Heart left ventricle (tissue), 16 donors: ENCODE measurements at regions not wholly inside any gene's neighbourhood (a gene's known extent, or its start where the extent isn't known, plus 50 kb on each side); places are given as distances from the start of the nearest gene placed in this dataset.

ENCODE experiments used
- ATAC-seq, 4 donors: fragments of 200-7000 bp; cut with Tn5 transposase; one replicate each; pipeline ENCODE4 v1.9.1; 2020 to 2022; ENCODE audit warnings: moderate library complexity in 4 of 4, mild to moderate bottlenecking in 3 of 4, moderate number of reproducible peaks in 1 of 4
- DNase-seq, 5 donors: peaks; one replicate each; pipeline ENCODE4 v3.0.0-alpha.2; 2020
- H3K27ac ChIP-seq, 12 donors: fragments of 200-600 bp; sonication (generic) in 4 of 12; one replicate each; pipeline versions ENCODE4 v1.5.0 to v1.8.0; 2016 to 2022; ENCODE audit warnings: mild to moderate bottlenecking in 2 of 12
- H3K27me3 ChIP-seq, 9 donors: fragments of 200-600 bp; sonication (generic) in 2 of 9; one replicate each; pipeline versions ENCODE4 v1.5.1 to v1.8.0; 2016 to 2022; ENCODE audit warnings: mild to moderate bottlenecking in 3 of 9
- H3K36me3 ChIP-seq, 9 donors: fragments of 200-600 bp; sonication (generic) in 2 of 9; one replicate each; pipeline versions ENCODE4 v1.5.0 to v1.8.0; 2018 to 2022; ENCODE audit warnings: mild to moderate bottlenecking in 2 of 9
- H3K4me1 ChIP-seq, 12 donors: fragments of 200-600 bp; sonication (generic) in 4 of 12; one replicate each; pipeline versions ENCODE4 v1.5.0 to v1.8.0; 2016 to 2022; ENCODE audit warnings: mild to moderate bottlenecking in 3 of 12
- H3K4me3 ChIP-seq, 12 donors: fragments of 200-600 bp; sonication (generic) in 4 of 12; one replicate each; pipeline versions ENCODE4 v1.5.0 to v1.8.0; 2017 to 2022; ENCODE audit warnings: mild to moderate bottlenecking in 9 of 12, moderate library complexity in 4 of 12
- H3K9me3 ChIP-seq, 12 donors: fragments of 200-600 bp; sonication (generic) in 4 of 12; one replicate each; pipeline versions ENCODE4 v1.5.0 to v1.8.0; 2016 to 2022; ENCODE audit warnings: mild to moderate bottlenecking in 1 of 12
- POLR2A ChIP-seq, 2 donors: fragments of 450-650 bp; IDR thresholded peaks; one replicate each; pipeline ENCODE4 v1.6.1; 2017; ENCODE audit warnings: antibody characterized with exemption in 2 of 2, mild to moderate bottlenecking in 2 of 2, moderate library complexity in 2 of 2
- WGBS, 4 donors: extraction: QIAGEN DNeasy Blood & Tissue Kit in 2 of 4; methylation state at CpG; one replicate each; pipeline versions ENCODE4 v1.1.5 to v1.1.7; 2013 to 2018; 5-methylcytosine and 5-hydroxymethylcytosine counted together
- intact Hi-C, 10 donors: fragments of 100-400 bp; cut with DNase I; formaldehyde crosslinking; loops; one replicate each; pipeline versions ENCODE4 v1.11.1 to v1.14.2; 2022
- TF ChIP-seq, protein P1 (sequence below), 12 donors: fragments of 200-600 bp; sonication (generic) in 4 of 12; IDR thresholded peaks; one replicate each; pipeline versions ENCODE4 v1.5.0 to v1.8.0; 2018 to 2022; ENCODE audit warnings: antibody characterized with exemption in 12 of 12, mild to moderate bottlenecking in 5 of 12
- donor health status: ischemic (EF 13 %, LVEDD 7.1; RV severe dilation, severe dysfunction).
- donor health status: healthy with polysubstance abuse.
- donor health status: DM: no; HTN: yes; CAD: no.
- donor health status: DM: no; HTN: no; CAD: no.
- donor health status: ischemic (EF 25% LVEDD 6.9; RV normal size, moderate dysfunction).
- donor health status: ischemic (EF 25% LVEDD 5.7; RV mildly dilated, moderate dysfunction).
- donor health status: healthy.
- donor health status: DM: yes; HTN: yes; CAD: no.
- donor health status: ischemic (EF 35%, LVEDD 5.7; RV mildly dilated, moderate dysfunction).
- donor health status: nonischemic (EF 11% LVEDD 7.7; RV severe dilation, severe dysfunction).
- donor health status: DM: yes; HTN: yes; CAD: no.
- donor health status: PGD.
- donor health status: ischemic (EF 29% LVEDD 5.4; RV normal size, mild dysfunction).
- donor health status: nonischemic (EF 23%, LVEDD 6.1; RV moderate dilation, normal function).

DNA sequence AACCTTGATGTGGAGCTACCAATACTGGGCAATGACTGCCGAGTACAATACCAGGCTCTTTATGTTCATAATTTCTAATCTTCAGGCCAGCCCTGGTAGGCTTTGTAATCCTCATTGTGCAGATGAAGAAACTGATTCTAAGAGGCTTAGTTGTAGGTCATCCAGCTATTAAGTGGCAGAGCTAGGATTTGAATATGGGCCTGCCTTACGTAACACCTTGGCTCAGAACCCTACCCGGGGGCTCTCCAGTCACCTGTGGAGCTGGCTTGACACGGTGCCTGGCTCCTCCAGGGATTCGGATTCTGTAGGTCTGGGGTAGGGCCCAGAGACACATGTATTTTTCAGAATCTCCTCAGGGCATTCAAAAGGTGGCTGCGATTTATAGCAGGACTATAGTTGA lies 515.5 kb downstream of the QKI start:
- ATAC-seq, result peak in 1 of 4 donors; percentile 16

DNA sequence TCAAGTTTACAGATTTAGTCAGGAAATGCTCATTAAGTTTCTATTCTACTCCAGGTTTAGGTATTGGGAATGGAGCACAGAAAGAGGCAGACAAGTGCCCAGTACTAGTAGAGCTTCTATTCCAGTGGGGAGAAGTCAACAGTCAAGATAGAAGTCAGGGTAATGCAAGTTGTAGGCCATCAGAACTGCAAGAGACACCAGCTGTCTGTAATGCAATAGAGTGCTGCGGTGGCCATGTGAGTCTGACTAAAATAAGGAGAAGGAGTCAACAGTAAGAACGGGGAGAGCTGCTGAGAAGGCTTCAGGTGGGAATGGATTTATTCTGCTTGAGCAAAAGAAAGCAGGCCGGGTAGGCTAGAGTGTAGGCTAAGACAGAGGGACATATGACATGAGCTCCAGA lies 515.0 kb downstream of the QKI start:
- Histone ChIP-seq H3K4me3 (no peak overlapping the region), H3K9me3 (no peaks in the 10 kb centered on the region), H3K27ac (no peak overlapping the region), H3K4me1 (peaks cover 0 to 6% (median 0%) of the 10 kb centered on the region in 12 donors), H3K27me3 (no peaks in the 10 kb centered on the region), H3K36me3 (no peaks in the 10 kb centered on the region)
- intact Hi-C loops, result no loop called here
- no peak for DNase-seq
- no peak for ATAC-seq
- TF ChIP-seq, protein P1, sequence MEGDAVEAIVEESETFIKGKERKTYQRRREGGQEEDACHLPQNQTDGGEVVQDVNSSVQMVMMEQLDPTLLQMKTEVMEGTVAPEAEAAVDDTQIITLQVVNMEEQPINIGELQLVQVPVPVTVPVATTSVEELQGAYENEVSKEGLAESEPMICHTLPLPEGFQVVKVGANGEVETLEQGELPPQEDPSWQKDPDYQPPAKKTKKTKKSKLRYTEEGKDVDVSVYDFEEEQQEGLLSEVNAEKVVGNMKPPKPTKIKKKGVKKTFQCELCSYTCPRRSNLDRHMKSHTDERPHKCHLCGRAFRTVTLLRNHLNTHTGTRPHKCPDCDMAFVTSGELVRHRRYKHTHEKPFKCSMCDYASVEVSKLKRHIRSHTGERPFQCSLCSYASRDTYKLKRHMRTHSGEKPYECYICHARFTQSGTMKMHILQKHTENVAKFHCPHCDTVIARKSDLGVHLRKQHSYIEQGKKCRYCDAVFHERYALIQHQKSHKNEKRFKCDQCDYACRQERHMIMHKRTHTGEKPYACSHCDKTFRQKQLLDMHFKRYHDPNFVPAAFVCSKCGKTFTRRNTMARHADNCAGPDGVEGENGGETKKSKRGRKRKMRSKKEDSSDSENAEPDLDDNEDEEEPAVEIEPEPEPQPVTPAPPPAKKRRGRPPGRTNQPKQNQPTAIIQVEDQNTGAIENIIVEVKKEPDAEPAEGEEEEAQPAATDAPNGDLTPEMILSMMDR (IDR thresholded peaks at IDR 0.05), result no peak
- TF ChIP-seq POLR2A (IDR thresholded peaks at IDR 0.05), result no peak
- 83 to 90% (median 88%) methylated on average over 3 of the region's 3 CpGs for WGBS, 4 donors

More for the DNA sequence above, 515.5 kb downstream of the QKI start:
- DNase-seq, result no peak
- 78 to 84% (median 81%) methylated on average over 6 of the region's 6 CpGs for WGBS, 4 donors
- H3K9me3 ChIP-seq, result no peaks in the 10 kb centered on the region
- intact Hi-C loops, result loop anchor here in 1 of 10 donors (5.0 kb wide), 1 partner anchor 68 kb away; no protein-coding TSS in a partner anchor
- peaks cover 0 to 6% (median 0%) of the 10 kb centered on the region in 12 donors for H3K4me1 ChIP-seq
- no peaks in the 10 kb centered on the region for H3K36me3 ChIP-seq
- no peak overlapping the region for H3K4me3 ChIP-seq
- TF ChIP-seq, protein P1 (IDR thresholded peaks at IDR 0.05), result no peak
- no peak for TF ChIP-seq POLR2A (IDR thresholded peaks at IDR 0.05)
- no peak overlapping the region for H3K27ac ChIP-seq
- H3K27me3 ChIP-seq, result no peaks in the 10 kb centered on the region

DNA sequence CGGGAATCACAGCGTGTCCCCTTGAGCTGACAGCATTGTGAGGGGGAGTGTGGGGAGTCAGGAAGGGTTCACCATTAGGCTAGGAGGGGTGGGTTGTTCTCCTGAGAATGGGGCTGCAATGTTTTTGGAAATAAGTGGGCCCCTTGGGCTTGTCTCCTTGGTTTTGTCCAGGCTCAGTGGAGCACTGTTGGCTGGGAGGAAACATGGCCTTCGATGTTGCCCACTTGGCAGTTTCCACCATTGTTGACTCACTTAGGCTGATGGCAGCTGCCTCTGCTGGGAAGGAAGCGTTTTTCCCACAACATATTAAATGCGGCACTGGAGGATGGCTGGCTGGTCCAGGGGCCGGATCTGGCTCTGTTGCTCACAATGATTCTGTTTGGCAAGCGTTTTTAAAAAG lies 512.1 kb downstream of the QKI start:
- peaks cover 0 to 6% (median 0%) of the 10 kb centered on the region in 12 donors for H3K4me1 ChIP-seq
- no peaks in the 10 kb centered on the region for H3K9me3 ChIP-seq
- no peak overlapping the region for H3K4me3 ChIP-seq
- DNase-seq (peak in 2 of 5 donors; percentile 38 to 52), ATAC-seq (peak; percentile 50 to 72 (median 67))
- intact Hi-C loops, result no loop called here
- 78 to 88% (median 80%) methylated on average over 7 of the region's 7 CpGs for WGBS, 4 donors
- no peaks in the 10 kb centered on the region for H3K36me3 ChIP-seq
- TF ChIP-seq, protein P1 (IDR thresholded peaks at IDR 0.05), result no peak
- no peak for TF ChIP-seq POLR2A (IDR thresholded peaks at IDR 0.05)
- H3K27me3 ChIP-seq, result no peaks in the 10 kb centered on the region
- peak overlapping the region in 3 of 12 donors; percentile 18 to 37 (median 32) for H3K27ac ChIP-seq

DNA sequence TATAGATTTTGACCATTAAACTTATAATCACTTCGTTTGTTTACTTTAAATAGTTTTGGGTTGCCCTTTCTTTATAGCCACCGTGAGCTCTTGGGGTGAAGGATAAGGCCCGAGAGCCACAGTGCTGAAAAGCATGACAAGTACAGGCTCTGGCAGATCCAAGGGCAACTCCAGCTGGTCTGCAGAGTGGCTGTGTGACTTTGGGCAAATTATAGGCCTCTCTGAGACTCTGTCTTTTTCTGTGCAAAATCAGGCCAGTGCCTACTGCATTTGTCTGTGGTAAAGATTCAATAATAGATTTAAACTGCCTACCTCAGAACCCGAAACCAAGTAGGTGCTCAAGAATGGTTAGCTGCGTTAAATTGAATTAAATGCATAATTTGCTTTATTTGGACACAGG lies 511.3 kb downstream of the QKI start:
- ATAC-seq, result no peak
- intact Hi-C loops, result no loop called here
- Histone ChIP-seq H3K4me1 (peaks cover 0 to 6% (median 0%) of the 10 kb centered on the region in 12 donors), H3K9me3 (no peaks in the 10 kb centered on the region), H3K36me3 (no peaks in the 10 kb centered on the region), H3K27ac (no peak overlapping the region), H3K4me3 (no peak overlapping the region), H3K27me3 (no peaks in the 10 kb centered on the region)
- no peak for DNase-seq
- WGBS, 4 donors, result 95 to 96% (median 95%) methylated on average over 5 of the region's 5 CpGs
- TF ChIP-seq, protein P1 (IDR thresholded peaks at IDR 0.05), result no peak
- no peak for TF ChIP-seq POLR2A (IDR thresholded peaks at IDR 0.05)
